Heart left ventricle (tissue), 16 donors: ENCODE measurements at regions not wholly inside any gene's neighbourhood (a gene's known extent, or its start where the extent isn't known, plus 50 kb on each side); places are given as distances from the start of the nearest gene placed in this dataset.

Source experiments
- ATAC-seq, 4 donors: fragments of 200-7000 bp; cut with Tn5 transposase; one replicate each; pipeline ENCODE4 v1.9.1; 2020 to 2022; ENCODE audit warnings: moderate library complexity in 4 of 4, mild to moderate bottlenecking in 3 of 4, moderate number of reproducible peaks in 1 of 4
- DNase-seq, 5 donors: peaks; one replicate each; pipeline ENCODE4 v3.0.0-alpha.2; 2020
- H3K27ac ChIP-seq, 12 donors: fragments of 200-600 bp; sonication (generic) in 4 of 12; one replicate each; pipeline versions ENCODE4 v1.5.0 to v1.8.0; 2016 to 2022; ENCODE audit warnings: mild to moderate bottlenecking in 2 of 12
- H3K27me3 ChIP-seq, 9 donors: fragments of 200-600 bp; sonication (generic) in 2 of 9; one replicate each; pipeline versions ENCODE4 v1.5.1 to v1.8.0; 2016 to 2022; ENCODE audit warnings: mild to moderate bottlenecking in 3 of 9
- H3K36me3 ChIP-seq, 9 donors: fragments of 200-600 bp; sonication (generic) in 2 of 9; one replicate each; pipeline versions ENCODE4 v1.5.0 to v1.8.0; 2018 to 2022; ENCODE audit warnings: mild to moderate bottlenecking in 2 of 9
- H3K4me1 ChIP-seq, 12 donors: fragments of 200-600 bp; sonication (generic) in 4 of 12; one replicate each; pipeline versions ENCODE4 v1.5.0 to v1.8.0; 2016 to 2022; ENCODE audit warnings: mild to moderate bottlenecking in 3 of 12
- H3K4me3 ChIP-seq, 12 donors: fragments of 200-600 bp; sonication (generic) in 4 of 12; one replicate each; pipeline versions ENCODE4 v1.5.0 to v1.8.0; 2017 to 2022; ENCODE audit warnings: mild to moderate bottlenecking in 9 of 12, moderate library complexity in 4 of 12
- H3K9me3 ChIP-seq, 12 donors: fragments of 200-600 bp; sonication (generic) in 4 of 12; one replicate each; pipeline versions ENCODE4 v1.5.0 to v1.8.0; 2016 to 2022; ENCODE audit warnings: mild to moderate bottlenecking in 1 of 12
- CTCF ChIP-seq, 12 donors: fragments of 200-600 bp; sonication (generic) in 4 of 12; IDR thresholded peaks; one replicate each; pipeline versions ENCODE4 v1.5.0 to v1.8.0; 2018 to 2022; ENCODE audit warnings: antibody characterized with exemption in 12 of 12, mild to moderate bottlenecking in 5 of 12
- POLR2A ChIP-seq, 2 donors: fragments of 450-650 bp; IDR thresholded peaks; one replicate each; pipeline ENCODE4 v1.6.1; 2017; ENCODE audit warnings: antibody characterized with exemption in 2 of 2, mild to moderate bottlenecking in 2 of 2, moderate library complexity in 2 of 2
- WGBS, 4 donors: extraction: QIAGEN DNeasy Blood & Tissue Kit in 2 of 4; methylation state at CpG; one replicate each; pipeline versions ENCODE4 v1.1.5 to v1.1.7; 2013 to 2018; 5-methylcytosine and 5-hydroxymethylcytosine counted together
- intact Hi-C, 10 donors: fragments of 100-400 bp; cut with DNase I; formaldehyde crosslinking; loops; one replicate each; pipeline versions ENCODE4 v1.11.1 to v1.14.2; 2022
- donor health status: ischemic (EF 13 %, LVEDD 7.1; RV severe dilation, severe dysfunction).
- donor health status: healthy with polysubstance abuse.
- donor health status: DM: no; HTN: yes; CAD: no.
- donor health status: DM: no; HTN: no; CAD: no.
- donor health status: ischemic (EF 25% LVEDD 6.9; RV normal size, moderate dysfunction).
- donor health status: ischemic (EF 25% LVEDD 5.7; RV mildly dilated, moderate dysfunction).
- donor health status: healthy.
- donor health status: DM: yes; HTN: yes; CAD: no.
- donor health status: ischemic (EF 35%, LVEDD 5.7; RV mildly dilated, moderate dysfunction).
- donor health status: nonischemic (EF 11% LVEDD 7.7; RV severe dilation, severe dysfunction).
- donor health status: DM: yes; HTN: yes; CAD: no.
- donor health status: PGD.
- donor health status: ischemic (EF 29% LVEDD 5.4; RV normal size, mild dysfunction).
- donor health status: nonischemic (EF 23%, LVEDD 6.1; RV moderate dilation, normal function).

- 69 to 84% (median 80%) methylated on average over 3 of the region's 3 CpGs for WGBS, 4 donors
- no peak for DNase-seq
- Histone ChIP-seq H3K27me3 (no peaks in the 10 kb centered on the region), H3K9me3 (peaks cover 0 to 5% (median 0%) of the 10 kb centered on the region in 12 donors), H3K36me3 (no peaks in the 10 kb centered on the region), H3K27ac (no peak overlapping the region), H3K4me3 (no peak overlapping the region), H3K4me1 (no peaks in the 10 kb centered on the region)
- no peak for ATAC-seq
- intact Hi-C loops, result no loop called here
- TF ChIP-seq POLR2A (IDR thresholded peaks at IDR 0.05) (no peak), CTCF (IDR thresholded peaks at IDR 0.05) (no peak)
These were observed 316.1 kb downstream of the PSAT1 start for GRCh38 chr9:78613006-78613405.

GRCh38 chr9:78614892-78615291, 318.0 kb downstream of the PSAT1 start:
- Histone ChIP-seq H3K4me3 (no peak overlapping the region), H3K9me3 (no peaks in the 10 kb centered on the region), H3K36me3 (no peaks in the 10 kb centered on the region), H3K27ac (no peak overlapping the region), H3K4me1 (no peaks in the 10 kb centered on the region), H3K27me3 (no peaks in the 10 kb centered on the region)
- TF ChIP-seq CTCF (IDR thresholded peaks at IDR 0.05) (no peak), POLR2A (IDR thresholded peaks at IDR 0.05) (no peak)
- intact Hi-C loops, result no loop called here
- ATAC-seq (no peak), DNase-seq (no peak)
- WGBS, 4 donors, result 73 to 80% (median 76%) methylated on average over 3 of the region's 3 CpGs

- 81 to 86% (median 85%) methylated on average over 5 of the region's 5 CpGs for WGBS, 4 donors
- Histone ChIP-seq H3K27me3 (no peaks in the 10 kb centered on the region), H3K4me3 (no peak overlapping the region), H3K36me3 (no peaks in the 10 kb centered on the region), H3K9me3 (no peaks in the 10 kb centered on the region), H3K4me1 (no peaks in the 10 kb centered on the region), H3K27ac (no peak overlapping the region)
- TF ChIP-seq POLR2A (IDR thresholded peaks at IDR 0.05), result no peak
- TF ChIP-seq CTCF (IDR thresholded peaks at IDR 0.05), result no peak
- ATAC-seq (no peak), DNase-seq (no peak)
- intact Hi-C loops, result no loop called here
These were observed 318.4 kb downstream of the PSAT1 start for GRCh38 chr9:78615372-78615771.

- intact Hi-C loops, result no loop called here
- DNase-seq, result no peak
- Histone ChIP-seq H3K4me1 (no peaks in the 10 kb centered on the region), H3K4me3 (no peak overlapping the region), H3K9me3 (no peaks in the 10 kb centered on the region), H3K27me3 (no peaks in the 10 kb centered on the region), H3K36me3 (no peaks in the 10 kb centered on the region), H3K27ac (no peak overlapping the region)
- no peak for ATAC-seq
- WGBS, 4 donors, result 49 to 74% (median 63%) methylated on average over 2 of the region's 2 CpGs
- no peak for TF ChIP-seq POLR2A (IDR thresholded peaks at IDR 0.05)
These were observed 321.8 kb downstream of the PSAT1 start for GRCh38 chr9:78618735-78619134.

GRCh38 chr9:78620303-78620702, 323.4 kb downstream of the PSAT1 start:
- WGBS, 4 donors, result 50 to 62% (median 53%) methylated on average over 3 of the region's 3 CpGs
- DNase-seq, result no peak
- TF ChIP-seq CTCF (IDR thresholded peaks at IDR 0.05) (no peak), POLR2A (IDR thresholded peaks at IDR 0.05) (no peak)
- no peak overlapping the region for H3K27ac ChIP-seq
- no peaks in the 10 kb centered on the region for H3K36me3 ChIP-seq
- H3K4me1 ChIP-seq, result no peaks in the 10 kb centered on the region
- intact Hi-C loops, result no loop called here
- H3K27me3 ChIP-seq, result no peaks in the 10 kb centered on the region
- no peak for ATAC-seq
- no peak overlapping the region for H3K4me3 ChIP-seq
- no peaks in the 10 kb centered on the region for H3K9me3 ChIP-seq
